Liver (tissue), 8 donors: ENCODE measurements at regions not wholly inside any gene's neighbourhood (a gene's known extent, or its start where the extent isn't known, plus 50 kb on each side); places are given as distances from the start of the nearest gene placed in this dataset.
"Not testable (repeated sequence)": the region's sequence is repeated elsewhere in the genome, so short reads cannot be mapped to it uniquely, and the experiment has no call there.

Source experiments
- DNase-seq: peaks from one replicate; pipeline ENCODE4 v3.0.0-alpha.2; 2017; ENCODE audit warnings: low spot score
- H3K27ac ChIP-seq, 2 donors: one replicate each; pipeline ENCODE4 v1.7.0; 2013; ENCODE audit warnings: inconsistent platforms in 2 of 2, low read length in 2 of 2, control low read depth in 1 of 2, low read depth in 1 of 2, mild to moderate bottlenecking in 1 of 2
- H3K27me3 ChIP-seq, 4 donors: one replicate each; pipeline versions ENCODE4 v1.6.1 to v1.7.0; 2013; ENCODE audit warnings: low read length in 3 of 4, inconsistent platforms in 1 of 4, mild to moderate bottlenecking in 1 of 4, moderate library complexity in 1 of 4; ENCODE audit not compliant: control insufficient read depth in 4 of 4, insufficient read depth in 4 of 4
- H3K36me3 ChIP-seq, 4 donors: one replicate each; pipeline versions ENCODE4 v1.6.1 to v1.7.0; 2013; ENCODE audit warnings: low read length in 3 of 4, mild to moderate bottlenecking in 3 of 4, low read depth in 1 of 4, moderate library complexity in 1 of 4; ENCODE audit not compliant: control insufficient read depth in 4 of 4, insufficient read depth in 3 of 4
- H3K4me1 ChIP-seq, 4 donors: one replicate each; pipeline versions ENCODE4 v1.6.1 to v1.7.0; 2013; ENCODE audit warnings: low read length in 3 of 4, mild to moderate bottlenecking in 3 of 4, moderate library complexity in 1 of 4; ENCODE audit not compliant: control insufficient read depth in 4 of 4, insufficient read depth in 4 of 4
- H3K4me3 ChIP-seq, 3 donors: one replicate each; pipeline versions ENCODE4 v1.6.1 to v1.7.0; 2013; ENCODE audit warnings: low read length in 3 of 3, control low read depth in 1 of 3, low read depth in 1 of 3, mild to moderate bottlenecking in 1 of 3
- H3K9ac ChIP-seq, 2 donors: one replicate each; pipeline ENCODE4 v1.7.0; 2013; ENCODE audit warnings: low read length in 2 of 2, mild to moderate bottlenecking in 2 of 2, moderate library complexity in 2 of 2, control low read depth in 1 of 2, low read depth in 1 of 2
- H3K9me3 ChIP-seq, 4 donors: one replicate each; pipeline versions ENCODE4 v1.6.1 to v1.7.0; 2013; ENCODE audit warnings: low read length in 3 of 4; ENCODE audit not compliant: control insufficient read depth in 4 of 4
- ATF3 ChIP-seq: IDR thresholded peaks from 2 replicates; pipeline ENCODE4 v1.6.1; 2016; ENCODE audit warnings: antibody characterized with exemption
- CTCF ChIP-seq: fragments of 150-350 bp; IDR thresholded peaks from 2 replicates; pipeline ENCODE4 v1.5.1; 2017; ENCODE audit warnings: improper control_type of control experiment, low read depth, low read length; ENCODE audit not compliant: missing input control
- FOXA1 ChIP-seq: IDR thresholded peaks from 2 replicates; pipeline ENCODE4 v1.6.1; 2016; ENCODE audit warnings: antibody characterized with exemption
- FOXA2 ChIP-seq: IDR thresholded peaks from 2 replicates; pipeline ENCODE4 v1.6.1; 2016; ENCODE audit warnings: antibody characterized with exemption
- GABPA ChIP-seq, 2 donors: IDR thresholded peaks in 1 of 2; conservative IDR thresholded peaks in 1 of 2; 2 replicates each; pipeline ENCODE4 v1.6.1; 2016; ENCODE audit warnings: antibody characterized with exemption in 2 of 2, mild to moderate bottlenecking in 1 of 2, moderate library complexity in 1 of 2
- HNF4A ChIP-seq, 2 donors: conservative IDR thresholded peaks; 2 replicates each; pipeline ENCODE4 v1.6.1; 2016; ENCODE audit warnings: antibody characterized with exemption in 2 of 2, mild to moderate bottlenecking in 2 of 2
- JUND ChIP-seq, 2 donors: IDR thresholded peaks; 2 replicates each; pipeline ENCODE4 v1.6.1; 2016; ENCODE audit warnings: antibody characterized with exemption in 2 of 2
- MAX ChIP-seq: IDR thresholded peaks from 2 replicates; pipeline ENCODE4 v1.6.1; 2016; ENCODE audit warnings: antibody characterized with exemption
- NR2F2 ChIP-seq: IDR thresholded peaks from 2 replicates; pipeline ENCODE4 v1.6.1; 2016; ENCODE audit warnings: antibody characterized with exemption
- RAD21 ChIP-seq, 2 donors: IDR thresholded peaks; 2 replicates each; pipeline ENCODE4 v1.6.1; 2016; ENCODE audit warnings: antibody characterized with exemption in 2 of 2, mild to moderate bottlenecking in 2 of 2
- REST ChIP-seq: IDR thresholded peaks from 2 replicates; pipeline ENCODE4 v1.6.1; 2016; ENCODE audit warnings: antibody characterized with exemption, mild to moderate bottlenecking
- SP1 ChIP-seq: IDR thresholded peaks from 2 replicates; pipeline ENCODE4 v1.6.1; 2018; ENCODE audit warnings: antibody characterized with exemption, mild to moderate bottlenecking
- TAF1 ChIP-seq: conservative IDR thresholded peaks from 2 replicates; pipeline ENCODE4 v1.6.1; 2016; ENCODE audit warnings: antibody characterized with exemption, mild to moderate bottlenecking
- YY1 ChIP-seq: IDR thresholded peaks from 2 replicates; pipeline ENCODE4 v1.6.1; 2016; ENCODE audit warnings: antibody characterized with exemption, mild to moderate bottlenecking
- WGBS: extraction: QIAGEN DNeasy Blood & Tissue Kit; methylation state at CpG from one replicate; pipeline ENCODE4 v1.1.7; 2013; 5-methylcytosine and 5-hydroxymethylcytosine counted together
- TF ChIP-seq, protein P1 (sequence below): IDR thresholded peaks from 2 replicates; pipeline ENCODE4 v1.6.1; 2016; ENCODE audit warnings: antibody characterized with exemption
- donor health status: healthy.
- donor health status: healthy.
- donor health status: healthy.
- donor health status: healthy.
- donor health status: healthy.

- Histone ChIP-seq H3K9me3 (no peaks in the 10 kb centered on the region), H3K4me3 (no peak overlapping the region), H3K4me1 (no peaks in the 10 kb centered on the region), H3K9ac (no peak overlapping the region), H3K27ac (no peak overlapping the region), H3K36me3 (no peaks in the 10 kb centered on the region), H3K27me3 (no peaks in the 10 kb centered on the region)
- WGBS = 97% methylated on average over 9 of the region's 9 CpGs
- no peak for DNase-seq
- TF ChIP-seq, protein P1, sequence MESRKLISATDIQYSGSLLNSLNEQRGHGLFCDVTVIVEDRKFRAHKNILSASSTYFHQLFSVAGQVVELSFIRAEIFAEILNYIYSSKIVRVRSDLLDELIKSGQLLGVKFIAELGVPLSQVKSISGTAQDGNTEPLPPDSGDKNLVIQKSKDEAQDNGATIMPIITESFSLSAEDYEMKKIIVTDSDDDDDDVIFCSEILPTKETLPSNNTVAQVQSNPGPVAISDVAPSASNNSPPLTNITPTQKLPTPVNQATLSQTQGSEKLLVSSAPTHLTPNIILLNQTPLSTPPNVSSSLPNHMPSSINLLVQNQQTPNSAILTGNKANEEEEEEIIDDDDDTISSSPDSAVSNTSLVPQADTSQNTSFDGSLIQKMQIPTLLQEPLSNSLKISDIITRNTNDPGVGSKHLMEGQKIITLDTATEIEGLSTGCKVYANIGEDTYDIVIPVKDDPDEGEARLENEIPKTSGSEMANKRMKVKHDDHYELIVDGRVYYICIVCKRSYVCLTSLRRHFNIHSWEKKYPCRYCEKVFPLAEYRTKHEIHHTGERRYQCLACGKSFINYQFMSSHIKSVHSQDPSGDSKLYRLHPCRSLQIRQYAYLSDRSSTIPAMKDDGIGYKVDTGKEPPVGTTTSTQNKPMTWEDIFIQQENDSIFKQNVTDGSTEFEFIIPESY = no peak
- TF ChIP-seq JUND (IDR thresholded peaks at IDR 0.05) (no peak), REST (no peak), RAD21 (IDR thresholded peaks at IDR 0.05) (no peak), FOXA2 (no peak), GABPA (IDR thresholded peaks at IDR 0.05 in 1 of 2, conservative IDR thresholded peaks at IDR 0.05 in 1 of 2) (no peak), ATF3 (no peak), NR2F2 (no peak), CTCF (no peak), TAF1 (no peak), FOXA1 (no peak), SP1 (no peak), HNF4A (conservative IDR thresholded peaks at IDR 0.05) (no peak), YY1 (no peak), MAX (no peak)
Observed at GRCh38 chr16:27641260-27641659, 91.3 kb downstream of the KATNIP start.

- 99% methylated on average over 10 of the region's 10 CpGs for WGBS
- not testable (repeated sequence) for H3K27ac ChIP-seq, H3K9ac ChIP-seq, H3K27me3 ChIP-seq, H3K36me3 ChIP-seq, H3K4me1 ChIP-seq, H3K4me3 ChIP-seq, DNase-seq, H3K9me3 ChIP-seq
Observed at GRCh38 chr16:27641734-27642415, 91.9 kb downstream of the KATNIP start.
